ENCODE measurements at regions not wholly inside any gene's neighbourhood (a gene's known extent, or its start where the extent isn't known, plus 50 kb on each side); places are given as distances from the start of the nearest gene placed in this dataset.

- no peak for DNase-seq (ENCODE audit: low spot score)
Observed at GRCh38 chr11:69972351-69972802, 105.7 kb upstream of the ANO1 start.

GRCh38 chr11:69974528-69974927, 103.6 kb upstream of the ANO1 start:
- no peak for DNase-seq (ENCODE audit: low spot score)

GRCh38 chr11:69975822-69976221, 102.3 kb upstream of the ANO1 start:
- DNase-seq (ENCODE audit: low spot score), result no peak

- DNase-seq (ENCODE audit: low spot score), result no peak
Observed at GRCh38 chr11:69976794-69977193, 101.3 kb upstream of the ANO1 start.

- DNase-seq (ENCODE audit: low spot score), result no peak
Observed at GRCh38 chr11:69977951-69978350, 100.2 kb upstream of the ANO1 start.

- no peak for DNase-seq (ENCODE audit: low spot score)
Observed at GRCh38 chr11:69978841-69979614, 99.1 kb upstream of the ANO1 start.

- no peak for DNase-seq (ENCODE audit: low spot score)
Observed at GRCh38 chr11:69979632-69980031, 98.5 kb upstream of the ANO1 start.

- DNase-seq (ENCODE audit: low spot score), result no peak
Observed at GRCh38 chr11:69981119-69981784, 96.9 kb upstream of the ANO1 start.

- DNase-seq (ENCODE audit: low spot score), result no peak
Observed at GRCh38 chr11:69982690-69983570, 95.2 kb upstream of the ANO1 start.

GRCh38 chr11:69983571-69983877, 94.6 kb upstream of the ANO1 start:
- DNase-seq (ENCODE audit: low spot score), result no peak

- DNase-seq (ENCODE audit: low spot score), result no peak
Observed at GRCh38 chr11:69983897-69984438, 94.1 kb upstream of the ANO1 start.

GRCh38 chr11:69984457-69985261, 93.5 kb upstream of the ANO1 start:
- DNase-seq (ENCODE audit: low spot score), result no peak

GRCh38 chr11:69985331-69985640, 92.8 kb upstream of the ANO1 start:
- no peak for DNase-seq (ENCODE audit: low spot score)

GRCh38 chr11:69985641-69986439, 92.3 kb upstream of the ANO1 start:
- no peak for DNase-seq (ENCODE audit: low spot score)

- DNase-seq (ENCODE audit: low spot score), result no peak
Observed at GRCh38 chr11:69986440-69986787, 91.7 kb upstream of the ANO1 start.

- DNase-seq (ENCODE audit: low spot score), result no peak
Observed at GRCh38 chr11:69986830-69987229, 91.3 kb upstream of the ANO1 start.

GRCh38 chr11:69992026-69992425, 86.1 kb upstream of the ANO1 start:
- DNase-seq (ENCODE audit: low spot score), result no peak

- no peak for DNase-seq (ENCODE audit: low spot score)
Observed at GRCh38 chr11:69992943-69993694, 85.0 kb upstream of the ANO1 start.

- DNase-seq (ENCODE audit: low spot score), result no peak
Observed at GRCh38 chr11:69994810-69995209, 83.3 kb upstream of the ANO1 start.

GRCh38 chr11:69995697-69996096, 82.4 kb upstream of the ANO1 start:
- no peak for DNase-seq (ENCODE audit: low spot score)

Data from AG20443 (cell line).